ENCODE measurements at regions not wholly inside any gene's neighbourhood (a gene's known extent, or its start where the extent isn't known, plus 50 kb on each side); places are given as distances from the start of the nearest gene placed in this dataset.
A peak's percentile ranks its signal among the peaks of the same experiment; 100 is the strongest.
"Not testable (repeated sequence)": the region's sequence is repeated elsewhere in the genome, so short reads cannot be mapped to it uniquely, and the experiment has no call there.

DNA sequence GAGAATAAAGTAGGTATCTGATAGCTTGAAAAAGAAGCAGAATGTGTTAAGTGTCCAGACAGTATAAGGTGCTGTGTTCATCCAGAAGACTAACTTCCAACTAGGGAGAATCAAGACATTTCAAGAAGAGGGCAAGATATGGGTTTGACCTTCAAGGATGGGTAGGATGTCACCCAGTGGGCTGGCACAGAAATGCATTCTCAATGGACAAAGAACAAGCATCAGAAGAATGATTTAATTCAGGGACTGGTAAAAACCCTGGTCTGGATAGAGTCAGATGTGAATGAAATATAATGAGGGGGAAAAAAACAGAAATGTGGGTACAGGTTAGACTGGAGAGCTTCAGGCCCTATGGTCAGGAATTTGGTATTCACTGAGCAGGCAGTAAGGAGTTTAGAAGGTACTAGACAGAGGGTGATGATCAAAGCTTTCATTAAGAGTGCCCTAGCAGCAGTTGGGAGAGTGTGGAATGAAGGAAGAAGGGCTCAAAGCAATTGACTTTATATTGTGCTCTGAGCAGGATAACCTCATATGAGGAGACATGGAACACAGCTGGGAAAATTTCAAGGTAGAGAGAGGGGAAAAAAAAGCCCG lies 180.7 kb upstream of the ANK3 start:
- DNase-seq (ENCODE audit: low read depth) = no peak

DNA sequence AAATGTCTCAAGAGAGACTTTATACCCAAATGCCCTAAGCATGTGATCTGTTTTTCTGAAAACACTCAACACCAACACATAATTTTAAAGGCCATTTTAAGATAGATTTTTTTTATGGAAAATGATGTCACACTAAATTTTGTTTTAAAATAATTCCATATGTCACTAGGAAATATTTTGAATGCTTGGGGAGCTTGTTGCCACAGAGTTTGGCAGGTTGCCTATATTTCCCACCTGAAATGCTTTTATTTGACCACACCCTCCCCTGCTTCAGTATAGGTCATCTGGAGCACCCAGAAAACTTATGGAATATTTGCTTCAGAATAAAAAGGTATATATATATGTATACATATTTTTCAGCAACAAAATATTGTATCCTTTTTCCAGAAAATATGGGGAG lies 180.0 kb upstream of the ANK3 start:
- DNase-seq (ENCODE audit: low read depth) = no peak

DNA sequence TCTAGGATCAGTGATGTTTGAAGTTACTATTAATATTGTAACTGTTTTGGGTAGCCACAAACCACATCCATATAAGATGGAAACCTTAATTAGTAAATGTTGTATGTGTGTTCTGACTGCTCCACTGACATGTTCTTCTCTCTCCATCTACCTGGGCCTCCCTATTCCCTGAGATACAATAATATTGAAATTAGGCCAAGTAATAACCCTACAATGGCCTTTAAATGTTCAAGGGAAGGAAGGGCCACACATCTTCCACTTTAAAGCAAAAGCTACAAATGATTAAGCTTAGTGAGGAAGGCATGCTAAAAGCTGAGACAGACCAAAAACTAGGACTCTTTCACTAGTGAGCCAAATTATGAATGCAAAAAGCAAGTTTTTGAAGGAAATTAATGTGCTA lies 176.4 kb upstream of the ANK3 start:
- DNase-seq (ENCODE audit: low read depth) = no peak

DNA sequence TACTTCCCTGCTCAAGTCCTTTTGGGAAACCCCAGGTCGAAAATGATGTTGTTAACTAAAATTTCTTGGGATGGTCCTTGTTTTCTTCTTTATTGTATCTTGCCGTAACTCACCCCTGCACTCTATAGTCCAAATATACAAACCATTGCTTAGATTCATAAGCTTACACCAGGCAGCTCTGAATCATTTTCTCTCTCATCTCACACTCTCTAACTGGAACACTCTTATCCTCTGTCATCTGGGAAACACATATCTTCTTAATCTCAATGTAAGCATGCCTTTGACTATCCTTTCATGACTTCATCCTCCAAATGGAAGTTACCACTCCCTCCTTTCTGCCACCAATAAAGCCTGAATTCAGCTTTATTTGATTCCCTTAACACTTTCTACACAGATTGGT lies 175.8 kb upstream of the ANK3 start:
- DNase-seq (ENCODE audit: low read depth) = no peak

DNA sequence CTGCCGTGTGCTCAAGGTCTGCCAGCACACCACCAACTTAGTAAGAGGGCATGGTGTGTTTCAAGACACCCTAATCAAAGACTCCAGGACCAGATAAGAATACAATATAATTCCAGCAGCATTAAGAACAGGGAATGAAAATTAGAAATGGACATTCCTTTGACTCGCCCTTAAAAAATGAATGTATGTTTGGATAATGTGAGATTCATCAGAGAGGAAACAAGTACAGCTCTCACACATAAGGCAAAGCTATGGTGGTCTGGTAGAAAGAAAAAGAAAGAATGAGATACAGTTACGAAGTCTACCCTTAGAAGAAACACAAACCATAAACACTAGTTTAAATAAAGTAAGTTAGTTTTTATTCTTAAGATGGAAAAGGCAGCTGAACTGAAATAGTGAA lies 174.8 kb upstream of the ANK3 start:
- DNase-seq (ENCODE audit: low read depth) = no peak

DNA sequence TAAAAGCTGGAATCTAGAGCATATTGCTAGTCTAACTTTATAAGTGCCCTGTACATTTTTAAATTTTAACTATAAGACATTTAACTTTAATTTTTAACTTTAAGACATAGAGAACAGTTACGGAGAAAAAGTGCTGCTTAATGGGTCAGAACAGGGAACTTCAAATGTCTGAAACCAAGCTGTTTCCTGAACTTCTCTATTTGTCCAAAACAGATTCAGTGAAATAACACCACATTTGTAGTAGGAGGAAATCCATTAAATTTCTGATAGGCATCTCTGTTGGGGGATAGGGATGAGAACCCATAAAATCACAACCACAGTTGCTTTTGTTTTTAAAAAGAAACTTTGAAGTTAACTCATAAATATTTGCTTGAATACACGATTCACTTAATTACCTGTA lies 170.8 kb upstream of the ANK3 start:
- no peak for DNase-seq (ENCODE audit: low read depth)

DNA sequence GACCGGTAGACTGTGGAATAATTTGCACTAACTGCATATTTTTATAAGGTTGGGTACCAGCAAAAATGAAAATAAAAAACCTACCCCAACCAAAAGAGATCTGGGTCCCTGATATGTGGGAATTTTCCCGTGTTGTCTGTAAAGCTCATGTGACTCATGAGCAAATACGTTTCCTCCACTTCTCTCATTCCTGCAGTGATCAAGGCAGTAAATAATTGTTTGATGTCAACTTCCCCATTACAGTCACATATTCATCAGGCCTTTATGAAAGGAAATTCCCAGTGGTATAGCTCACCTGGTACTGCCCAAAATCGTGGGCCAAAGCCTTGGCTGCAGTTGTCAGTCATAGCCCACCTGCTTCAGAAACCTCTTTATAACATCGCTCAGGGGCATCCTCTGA lies 166.0 kb upstream of the ANK3 start:
- no peak for DNase-seq (ENCODE audit: low read depth)

DNA sequence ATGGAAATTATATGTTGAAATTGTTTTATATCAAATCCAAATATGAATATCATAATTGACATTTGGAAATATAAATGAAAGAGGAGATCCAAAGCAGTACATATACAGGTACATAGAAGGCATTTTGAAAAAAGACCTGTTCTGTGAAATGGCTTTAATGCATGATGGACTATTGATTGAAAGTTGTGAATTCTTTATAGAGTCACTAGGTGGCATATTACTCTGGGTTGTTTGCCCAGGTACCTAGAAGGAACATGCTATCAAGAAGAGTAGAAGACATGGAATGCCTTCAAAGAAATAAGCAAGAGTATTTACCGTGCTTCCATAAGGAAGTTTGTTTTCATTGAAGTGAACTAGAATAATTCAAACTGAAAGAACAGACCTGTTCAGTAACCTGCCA lies 160.0 kb upstream of the ANK3 start:
- DNase-seq (ENCODE audit: low read depth) = peak; percentile 20

DNA sequence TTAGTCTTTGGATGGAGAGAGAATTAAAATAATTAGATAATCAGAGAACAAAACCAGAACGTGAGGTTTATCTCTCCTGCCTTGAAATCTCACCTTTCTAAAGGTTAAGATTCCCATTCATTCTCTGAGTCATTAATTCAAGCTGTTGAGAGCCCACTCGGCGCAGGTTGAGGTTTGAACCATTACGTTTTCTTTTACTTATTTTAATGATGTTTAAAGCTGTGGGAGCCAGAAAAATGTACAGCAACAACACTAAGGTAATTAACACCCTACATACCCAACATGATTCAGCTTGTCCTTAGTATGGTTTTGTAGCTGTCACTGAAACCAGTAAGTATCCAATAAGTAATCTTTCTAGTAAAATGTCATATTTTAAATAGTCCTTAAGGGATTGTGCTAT lies 153.0 kb upstream of the ANK3 start:
- DNase-seq (ENCODE audit: low read depth) = no peak

DNA sequence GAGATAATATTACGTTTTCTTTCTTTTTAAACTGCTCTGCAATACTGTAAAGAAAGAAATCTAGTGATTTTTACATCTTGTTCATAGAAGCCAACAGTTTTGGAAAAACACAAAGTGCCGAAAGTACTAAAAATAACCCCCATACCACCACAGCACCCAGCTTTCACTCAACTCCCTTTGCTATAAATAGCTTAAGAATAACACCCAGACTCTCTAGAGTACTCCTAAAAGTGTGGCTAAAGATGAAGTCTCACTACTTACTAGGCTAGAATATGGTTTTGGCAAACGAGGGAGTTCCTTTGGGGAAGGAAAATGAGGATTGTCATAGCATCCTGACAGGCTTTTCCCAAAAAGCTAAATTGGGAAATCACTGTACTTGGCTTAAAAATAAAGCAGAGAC lies 151.8 kb upstream of the ANK3 start:
- DNase-seq (ENCODE audit: low read depth) = peak; percentile 23

DNA sequence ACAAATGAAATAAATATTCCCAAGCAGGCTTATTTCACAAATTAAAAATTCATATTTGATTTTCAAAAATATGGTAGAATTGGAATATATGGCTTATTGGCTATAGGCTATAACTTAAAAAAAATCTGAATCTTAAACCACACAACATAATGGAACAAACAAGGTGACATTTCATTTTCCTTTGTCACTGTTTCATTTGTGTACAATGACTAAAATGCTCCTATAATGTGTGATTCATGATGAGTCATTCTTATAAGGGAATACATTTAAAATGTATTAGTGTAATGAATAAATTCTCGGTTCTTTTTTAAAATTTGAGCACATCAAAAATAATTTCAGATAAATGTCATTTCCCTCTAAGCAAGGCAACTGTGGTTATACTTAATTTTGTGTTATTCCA lies 148.0 kb upstream of the ANK3 start:
- DNase-seq (ENCODE audit: low read depth) = no peak

DNA sequence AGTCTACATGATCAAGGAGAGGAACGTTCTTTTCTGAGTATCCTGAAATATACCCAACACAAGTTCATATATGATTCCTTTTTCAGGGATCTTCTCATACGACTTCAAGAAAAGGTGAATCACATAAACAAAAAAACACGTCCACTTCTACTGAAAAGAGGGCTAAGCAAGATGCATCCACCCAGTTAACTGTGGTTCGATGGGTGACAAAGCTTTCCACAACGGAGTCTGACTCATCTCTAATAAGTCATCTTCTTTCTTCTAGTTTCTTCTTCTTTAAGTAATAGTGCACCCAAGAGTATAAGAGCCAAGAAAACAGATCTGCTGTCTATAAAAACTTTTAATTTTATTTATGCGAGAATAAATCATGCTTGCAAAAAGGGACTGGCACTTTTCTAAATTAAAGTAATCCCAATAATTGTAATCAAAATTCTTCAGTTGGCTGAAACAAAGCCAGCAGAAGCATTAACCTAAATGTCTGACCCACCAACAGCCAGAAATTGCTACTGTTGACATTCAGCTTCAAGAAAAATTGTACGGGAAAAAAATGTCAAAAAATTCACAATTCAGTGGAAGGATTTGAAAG lies 146.9 kb upstream of the ANK3 start:
- DNase-seq (ENCODE audit: low read depth) = peak; percentile 31

DNA sequence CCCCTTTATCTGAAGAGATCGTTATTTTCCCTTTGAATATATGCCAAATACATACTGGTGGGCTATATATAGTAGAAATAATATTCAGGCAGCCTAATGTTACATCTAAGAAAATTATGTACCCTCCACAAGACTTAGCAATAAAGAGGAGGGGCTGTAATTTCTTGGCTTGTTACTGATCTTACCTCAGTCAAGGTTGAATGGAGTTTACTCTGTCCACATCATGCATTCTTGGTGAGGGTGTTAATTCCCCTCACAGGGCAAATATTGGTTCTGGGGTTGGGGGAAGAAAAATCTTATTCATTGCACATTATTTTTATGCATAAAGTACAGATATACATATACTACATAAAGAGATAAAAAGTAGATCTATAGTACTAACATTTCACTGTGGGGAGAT lies 145.8 kb upstream of the ANK3 start:
- no peak for DNase-seq (ENCODE audit: low read depth)

DNA sequence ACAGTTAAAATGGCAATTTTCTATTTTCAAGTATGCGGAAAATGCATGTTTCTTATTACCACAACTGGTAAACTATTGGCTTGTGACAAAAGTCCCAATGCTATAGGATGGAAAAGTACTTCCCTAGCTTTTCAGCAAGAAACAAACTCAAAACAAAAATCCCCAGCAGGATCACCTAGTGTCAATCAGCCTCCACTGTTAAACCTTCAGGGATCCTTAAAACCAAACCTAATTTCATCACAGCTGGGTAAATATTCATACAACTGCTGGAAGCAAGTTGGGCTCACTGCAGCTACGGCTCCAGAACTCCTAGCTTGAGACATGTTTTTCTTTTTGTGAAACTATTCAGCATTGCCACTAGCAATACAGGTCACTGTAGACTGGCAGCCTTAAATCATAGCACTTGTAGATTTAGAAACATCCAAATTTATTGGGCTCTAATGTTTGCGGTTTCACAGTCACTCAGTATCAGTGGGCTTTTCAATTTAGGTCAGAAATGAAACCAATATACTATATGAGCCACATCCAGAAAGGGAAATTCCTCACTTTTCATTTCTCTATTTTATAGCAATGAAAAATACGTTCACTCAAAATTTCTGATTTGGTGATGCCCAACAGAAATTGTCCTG lies 145.2 kb upstream of the ANK3 start:
- DNase-seq (ENCODE audit: low read depth) = no peak

DNA sequence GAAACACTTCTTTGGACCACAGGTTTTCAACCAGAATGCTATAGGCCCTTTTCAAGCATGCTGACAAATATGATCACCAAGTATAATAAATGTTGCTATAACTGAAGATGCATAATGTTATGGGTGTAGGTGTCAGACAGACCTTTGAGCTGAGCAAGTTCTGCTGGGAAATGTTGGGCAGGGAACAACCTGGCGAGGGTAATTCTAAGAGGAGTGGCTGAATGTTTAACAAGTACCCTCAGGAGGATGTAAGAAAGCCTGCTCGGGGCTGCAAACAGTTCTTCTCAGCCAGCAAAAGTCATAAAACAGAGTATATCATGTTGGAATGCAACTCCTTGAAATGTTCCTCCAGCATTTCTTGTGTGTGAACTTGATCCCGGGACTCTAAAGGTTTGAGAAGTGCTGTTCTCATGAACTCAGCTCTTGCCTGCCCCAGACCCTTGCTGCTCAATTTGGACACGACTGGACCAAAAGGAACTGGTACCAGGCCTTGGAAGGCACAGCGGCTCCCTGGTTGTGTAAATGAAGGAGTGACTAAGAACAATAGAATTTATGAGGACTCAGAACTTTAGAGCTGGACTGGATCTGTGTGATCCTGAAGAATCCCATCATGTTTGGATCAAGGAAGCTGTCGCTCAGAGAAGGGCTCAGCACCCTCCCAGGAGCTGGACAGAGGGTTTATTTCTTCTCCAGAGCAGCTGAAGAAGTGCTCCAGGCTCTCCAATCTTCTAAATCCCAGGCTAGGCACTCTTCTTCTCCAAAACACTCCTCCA lies 143.2 kb upstream of the ANK3 start:
- DNase-seq (ENCODE audit: low read depth) = no peak

DNA sequence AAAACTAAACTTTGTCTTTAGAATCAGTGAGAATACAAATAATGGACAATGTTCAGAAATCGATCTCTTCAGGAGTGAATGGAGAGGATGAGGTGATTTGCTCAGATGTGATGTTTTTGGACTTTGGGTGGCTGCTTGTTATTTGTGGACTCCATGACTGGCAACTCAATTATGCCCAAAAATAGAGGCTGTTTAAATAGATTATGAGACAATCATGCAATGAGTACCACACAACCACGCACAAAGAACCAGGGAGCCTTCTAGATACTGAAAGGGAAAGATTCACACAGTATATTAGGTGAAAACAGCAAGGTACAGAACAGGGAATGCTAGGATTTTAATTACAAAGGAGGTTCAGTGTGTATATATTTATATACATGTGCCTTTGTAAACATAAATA lies 141.3 kb upstream of the ANK3 start:
- peak; percentile 66 for DNase-seq (ENCODE audit: low read depth)

DNA sequence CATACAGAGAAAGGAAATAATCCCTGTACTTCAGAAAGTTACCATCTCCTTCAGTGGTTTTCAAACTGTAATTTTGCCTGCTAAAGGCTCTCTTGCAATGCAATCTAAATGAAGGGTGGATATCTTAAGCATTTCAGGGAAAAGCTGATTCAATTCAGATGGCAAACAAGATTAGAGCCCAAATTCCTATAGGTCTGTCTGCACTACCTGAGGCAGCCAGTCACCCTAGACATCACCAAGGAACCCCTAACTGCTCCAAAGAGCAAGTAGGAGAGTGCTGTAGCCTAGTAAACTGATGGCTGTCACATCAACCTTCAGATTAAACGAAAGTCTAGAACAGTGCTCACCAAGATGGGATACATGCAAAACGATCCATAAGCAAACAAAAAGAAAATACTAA lies 138.0 kb upstream of the ANK3 start:
- no peak for DNase-seq (ENCODE audit: low read depth)

DNA sequence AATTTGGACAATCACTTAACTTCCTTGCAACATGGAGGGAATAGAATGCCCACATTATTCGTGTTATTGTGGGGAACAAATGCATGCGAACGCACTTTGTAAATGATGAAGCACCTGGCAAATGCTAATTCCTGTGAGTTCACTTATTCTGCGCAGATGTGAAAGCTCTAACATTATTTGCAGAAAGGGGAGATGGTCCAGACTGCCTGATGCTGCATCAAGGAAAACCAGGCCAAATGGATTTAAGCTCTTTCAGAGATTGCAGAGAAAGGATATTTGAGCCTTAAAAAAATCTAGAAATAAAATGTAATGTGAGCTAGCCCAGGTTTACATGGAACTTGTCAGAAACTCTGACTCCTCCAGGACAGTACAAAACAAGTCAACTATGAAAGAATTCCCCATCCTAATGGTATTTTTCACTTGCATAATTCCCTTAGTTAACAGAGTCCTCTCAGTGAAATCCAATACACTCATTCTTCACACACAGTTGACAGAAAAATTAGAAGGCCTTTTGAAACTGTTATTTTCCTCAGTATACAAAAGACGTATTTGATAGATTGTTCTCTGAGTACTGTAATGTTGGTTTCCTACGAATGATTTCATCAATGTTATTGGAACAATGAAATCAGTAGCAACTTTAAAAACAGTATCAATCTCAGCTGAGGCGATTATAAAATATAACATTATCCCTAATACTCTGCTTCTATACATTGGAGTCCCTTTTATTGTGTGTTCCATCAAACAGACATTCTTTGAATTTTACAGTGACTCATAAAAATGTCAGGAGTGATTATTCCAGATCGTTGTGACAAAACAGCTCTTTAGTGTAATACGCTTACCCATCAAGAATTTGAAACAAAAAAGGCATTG lies 136.3 kb upstream of the ANK3 start:
- DNase-seq (ENCODE audit: low read depth) = no peak

DNA sequence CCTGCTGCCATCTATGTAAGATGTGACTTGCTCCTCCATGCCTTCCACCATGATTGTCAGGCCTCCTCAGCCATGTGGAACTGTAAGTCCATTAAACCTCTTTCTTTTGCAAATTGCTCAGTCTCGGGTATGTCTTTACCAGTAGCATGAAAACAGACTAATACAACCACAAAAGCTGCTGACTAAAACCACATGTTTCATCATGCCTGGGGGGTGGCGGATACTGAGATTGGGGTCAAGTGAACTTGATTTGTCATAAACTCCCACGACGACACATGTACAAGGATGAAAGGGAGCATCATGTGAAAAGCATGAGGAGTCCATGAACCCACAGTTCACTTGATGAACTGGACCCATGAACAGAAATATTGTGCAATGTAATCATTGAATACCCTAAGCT lies 134.9 kb upstream of the ANK3 start:
- DNase-seq (ENCODE audit: low read depth) = peak; percentile 30

DNA sequence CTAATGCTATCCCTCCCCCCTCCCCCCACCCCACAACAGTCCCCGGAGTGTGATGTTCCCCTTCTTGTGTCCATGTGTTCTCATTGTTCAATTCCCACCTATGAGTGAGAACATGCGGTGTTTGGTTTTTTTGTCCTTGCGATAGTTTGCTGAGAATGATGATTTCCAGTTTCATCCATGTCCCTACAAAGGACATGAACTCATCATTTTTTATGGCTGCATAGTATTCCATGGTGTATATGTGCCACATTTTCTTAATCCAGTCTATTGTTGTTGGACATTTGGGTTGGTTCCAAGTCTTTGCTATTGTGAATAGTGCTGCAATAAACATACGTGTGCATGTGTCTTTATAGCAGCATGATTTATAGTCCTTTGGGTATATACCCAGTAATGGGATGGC lies 133.7 kb upstream of the ANK3 start:
- DNase-seq (ENCODE audit: low read depth) = not testable (repeated sequence)

DNA sequence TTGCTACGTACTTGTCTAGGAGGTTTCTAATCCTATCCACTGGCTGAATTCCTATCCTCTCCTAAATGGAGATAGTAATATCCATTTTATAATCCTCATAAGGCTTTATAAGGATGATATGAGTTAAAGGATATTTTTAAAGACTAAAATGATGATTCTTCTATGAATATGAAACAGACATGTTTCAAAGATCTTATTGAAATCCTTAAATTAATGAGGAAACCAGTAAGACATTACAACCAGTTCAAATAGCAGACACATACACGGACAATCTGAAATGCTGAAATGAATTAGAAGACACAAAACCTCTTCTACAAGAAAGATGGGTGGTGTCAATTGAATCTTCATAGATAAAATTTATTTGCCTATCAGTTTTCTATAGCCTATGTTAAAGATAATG lies 132.9 kb upstream of the ANK3 start:
- DNase-seq (ENCODE audit: low read depth) = no peak

DNA sequence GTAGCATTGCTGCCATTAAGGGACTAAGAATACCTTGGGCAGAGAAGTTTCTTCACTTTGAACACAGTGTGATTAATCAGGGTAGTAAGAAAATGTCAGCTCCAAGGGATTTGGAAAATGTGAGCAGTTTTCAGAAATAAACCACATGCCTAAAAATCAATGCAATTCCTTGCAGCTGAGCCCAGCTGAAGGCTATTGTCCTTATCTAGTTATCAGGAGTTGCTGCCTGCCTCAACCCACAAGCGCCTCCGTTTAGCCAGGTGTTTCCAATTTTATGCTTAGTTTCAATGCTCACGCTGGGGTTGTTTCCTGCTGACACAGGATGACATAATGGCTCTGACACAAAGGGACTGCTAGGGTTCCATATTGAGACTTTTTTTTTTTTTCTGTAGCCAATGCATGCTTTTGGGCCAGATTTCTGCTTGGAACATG lies 132.3 kb upstream of the ANK3 start:
- no peak for DNase-seq (ENCODE audit: low read depth)
